HTR-8/SVneo (cell line): ENCODE measurements at regions not wholly inside any gene's neighbourhood (a gene's known extent, or its start where the extent isn't known, plus 50 kb on each side); places are given as distances from the start of the nearest gene placed in this dataset.
A peak's percentile ranks its signal among the peaks of the same experiment; 100 is the strongest.

Experiments
- DNase-seq: peaks from one replicate; pipeline ENCODE4 v3.0.0; 2011; ENCODE audit warnings: low spot score, mixed read lengths; ENCODE audit not compliant: insufficient read length
- FAIRE-seq: peaks from 2 replicates; lab custom pipeline; 2011; peaks lifted over from hg19 to GRCh38; lab: Jason Lieb, UNC

- DNase-seq (no peak), FAIRE-seq (no peak)
Measured at GRCh38 chr20:60963146-60963545, 288.9 kb upstream of the CDH4 start.

GRCh38 chr20:60964911-60965310 lies 287.1 kb upstream of the CDH4 start:
- no peak for DNase-seq
- FAIRE-seq = peak; percentile 71

GRCh38 chr20:60966031-60966430 lies 286.0 kb upstream of the CDH4 start:
- DNase-seq (no peak), FAIRE-seq (no peak)

GRCh38 chr20:60966766-60967165 lies 285.3 kb upstream of the CDH4 start:
- FAIRE-seq = no peak
- no peak for DNase-seq

DNA sequence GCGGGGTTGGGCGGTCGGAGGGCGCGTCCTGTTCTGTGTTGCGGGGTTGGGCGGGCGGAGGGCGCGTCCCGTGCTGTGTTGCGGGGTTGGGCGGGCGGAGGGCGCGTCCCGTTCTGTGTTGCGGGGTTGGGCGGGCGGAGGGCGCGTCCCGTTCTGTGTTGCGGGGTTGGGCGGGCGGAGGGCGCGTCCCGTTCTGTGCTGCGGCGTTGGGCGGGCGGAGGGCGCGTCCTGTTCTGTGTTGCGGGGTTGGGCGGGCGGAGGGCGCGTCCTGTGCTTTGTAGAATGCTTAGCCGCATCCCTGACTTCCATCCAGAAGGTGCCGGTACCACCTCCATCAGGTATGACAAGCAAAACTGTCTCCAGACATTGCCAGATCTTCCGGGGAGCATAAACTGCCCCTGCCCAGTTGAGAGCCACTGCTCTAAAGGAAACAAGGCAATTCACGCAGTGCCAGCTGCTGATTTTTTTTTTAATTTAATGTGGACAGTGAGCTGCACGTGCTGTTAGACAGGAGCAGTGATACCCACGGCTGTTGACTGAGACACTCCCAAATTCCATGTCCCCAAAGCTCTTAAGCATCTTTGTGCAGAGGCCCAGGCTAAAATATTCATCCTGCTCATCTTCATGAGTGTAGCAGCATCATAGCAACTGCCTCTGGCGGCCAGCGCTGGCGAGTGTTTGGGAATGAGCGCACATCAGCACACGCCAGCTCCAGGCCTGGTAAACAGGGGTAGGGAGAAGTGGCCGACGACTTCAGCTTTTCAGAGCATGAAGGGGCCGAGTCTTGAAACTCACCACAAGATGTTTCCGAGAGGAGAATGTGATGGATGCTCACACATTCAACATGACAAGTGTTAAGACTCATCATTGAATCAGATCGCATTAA lies 284.4 kb upstream of the CDH4 start:
- DNase-seq (no peak), FAIRE-seq (no peak)

- no peak for DNase-seq
- no peak for FAIRE-seq
Measured at GRCh38 chr20:60968853-60969720, 283.0 kb upstream of the CDH4 start.

GRCh38 chr20:60970601-60971000 lies 281.5 kb upstream of the CDH4 start:
- FAIRE-seq (no peak), DNase-seq (no peak)

- FAIRE-seq (no peak), DNase-seq (no peak)
Measured at GRCh38 chr20:60974022-60974421, 278.0 kb upstream of the CDH4 start.

DNA sequence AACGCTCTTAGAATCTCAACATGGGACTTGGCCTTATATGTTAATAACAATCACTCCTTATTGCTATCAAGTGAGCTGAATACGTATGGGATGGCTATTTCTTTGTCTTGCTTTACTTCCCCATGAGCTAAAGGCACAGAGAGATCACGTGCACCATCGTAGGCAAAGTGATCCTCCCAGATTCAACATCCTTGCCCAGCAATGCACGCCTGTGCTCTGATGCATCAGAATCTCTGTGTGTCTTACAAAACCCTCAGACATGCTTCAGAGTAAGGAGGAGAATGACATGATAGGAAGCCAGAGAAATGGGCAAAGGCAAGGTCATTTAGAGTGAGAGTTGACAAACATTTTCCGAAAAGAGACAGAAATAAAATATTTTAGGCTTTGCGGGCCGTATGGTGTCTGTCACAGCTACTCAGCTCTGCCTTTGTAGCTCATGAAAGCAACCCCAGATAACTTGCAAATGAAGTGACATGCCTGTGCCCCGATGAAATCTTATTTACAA lies 277.6 kb upstream of the CDH4 start:
- DNase-seq = no peak
- FAIRE-seq = peak; percentile 76

- no peak for FAIRE-seq
Measured at GRCh38 chr20:60976139-60976538, 275.9 kb upstream of the CDH4 start.

DNA sequence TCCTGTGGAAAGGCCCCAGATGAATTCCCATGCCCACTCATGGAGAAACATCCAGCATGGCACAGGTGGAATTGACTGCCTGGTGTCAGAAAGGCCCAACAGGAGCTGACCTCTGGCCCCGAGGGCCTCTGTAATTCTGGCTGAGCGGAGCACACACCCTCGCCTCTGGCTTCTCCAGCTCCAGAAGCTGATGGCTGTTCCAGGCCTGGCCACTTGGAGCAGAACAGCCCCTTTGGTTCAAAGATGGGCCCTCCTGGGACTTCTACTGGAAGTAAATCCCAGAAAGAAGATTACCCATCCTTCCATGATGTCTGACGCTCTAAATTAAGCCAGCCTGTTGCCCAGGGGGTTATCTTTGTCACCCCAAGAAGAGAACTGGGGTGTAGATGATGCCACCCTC lies 275.1 kb upstream of the CDH4 start:
- FAIRE-seq (no peak), DNase-seq (no peak)

More at GRCh38 chr20:60976139-60976538, 275.9 kb upstream of the CDH4 start:
- DNase-seq = no peak

DNA sequence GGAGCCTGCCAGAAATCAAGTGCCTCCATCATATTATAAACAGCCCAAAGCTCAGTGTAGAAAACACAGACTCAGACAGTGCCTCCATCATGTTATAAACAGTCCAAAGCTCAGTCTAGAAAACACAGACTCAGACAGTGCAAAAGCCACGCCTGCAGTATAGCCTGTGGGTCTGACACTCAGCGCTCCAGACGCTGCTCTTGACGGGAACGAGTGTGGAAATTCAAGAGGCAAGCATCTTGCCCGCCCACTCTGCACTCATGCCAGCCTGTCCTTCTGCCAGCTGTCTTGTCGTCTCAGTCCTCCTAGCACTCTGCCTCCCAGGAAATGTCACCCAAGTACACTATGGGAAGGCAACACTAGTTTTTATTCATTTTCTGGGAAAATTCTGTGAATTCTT lies 274.2 kb upstream of the CDH4 start:
- FAIRE-seq = no peak
- DNase-seq = no peak

DNA sequence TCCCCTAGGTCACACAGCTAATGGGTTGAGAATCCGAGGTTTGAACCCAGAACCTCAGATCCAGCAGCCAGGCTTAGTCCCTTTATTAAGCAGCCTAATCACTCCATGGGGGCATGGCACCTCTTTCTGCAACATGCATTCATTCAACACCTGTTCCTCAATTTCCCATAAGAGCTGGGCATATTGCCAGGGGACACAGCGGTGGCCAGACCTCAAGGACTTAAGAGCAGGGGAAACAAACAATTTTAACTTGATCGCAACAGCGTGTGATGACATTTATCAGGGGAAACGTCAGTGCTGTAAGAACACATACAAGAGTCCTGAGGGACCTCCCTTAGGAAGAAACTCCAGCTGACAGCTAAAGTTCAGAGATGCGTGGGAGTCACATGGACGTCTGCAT lies 267.4 kb upstream of the CDH4 start:
- DNase-seq = no peak
- no peak for FAIRE-seq

DNA sequence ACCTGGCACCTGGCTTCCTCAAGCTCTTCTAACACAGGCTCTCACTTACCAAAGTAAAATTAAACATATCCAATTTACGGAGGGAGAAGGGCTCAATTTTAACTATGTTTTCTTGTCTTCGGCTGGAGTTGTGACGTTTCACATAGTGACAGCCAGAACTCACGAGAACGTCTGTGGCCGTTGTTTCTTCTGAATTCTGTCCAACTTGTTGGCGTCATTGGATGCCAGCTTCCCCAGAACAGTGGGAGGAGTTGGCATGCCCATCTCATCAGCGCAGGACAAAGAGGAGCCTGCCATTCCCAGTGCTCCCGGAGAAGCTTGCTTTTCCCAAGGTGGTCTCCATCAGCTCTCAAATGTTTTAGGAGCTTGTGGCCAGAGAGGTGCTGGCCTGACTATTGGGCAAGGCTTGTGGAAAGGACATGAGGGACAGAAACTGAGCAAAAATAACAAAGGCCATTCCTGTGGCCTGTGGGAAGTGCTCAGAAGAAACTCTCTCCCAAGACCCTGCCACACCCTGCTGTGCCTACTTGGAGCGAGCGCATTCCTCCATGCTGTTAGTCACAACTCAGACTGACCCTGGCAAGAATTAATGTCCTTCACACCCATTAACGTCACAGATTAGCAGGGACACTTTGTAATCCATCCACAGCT lies 265.4 kb upstream of the CDH4 start:
- FAIRE-seq = no peak
- no peak for DNase-seq

- no peak for DNase-seq
- peak; percentile 54 for FAIRE-seq
Measured at GRCh38 chr20:60990061-60990460, 262.0 kb upstream of the CDH4 start.

DNA sequence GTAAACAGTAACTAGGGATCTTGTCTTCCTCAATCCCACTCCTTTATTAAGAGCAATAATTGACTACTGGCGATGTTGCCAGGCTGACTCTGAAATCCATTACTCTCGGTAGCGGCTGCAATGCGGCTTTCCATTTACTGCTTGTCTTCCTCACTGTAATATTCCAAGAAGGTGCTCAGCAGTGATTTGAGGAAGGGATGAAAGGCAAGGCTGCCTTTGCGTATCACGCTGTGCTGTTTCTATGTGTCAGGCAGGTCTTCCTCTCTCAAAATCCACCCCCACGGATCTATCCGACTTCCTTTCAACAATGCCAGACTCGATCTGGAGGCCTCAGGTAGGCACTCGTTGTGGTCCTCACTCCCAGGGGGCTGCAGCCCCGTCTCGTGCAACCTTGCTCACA lies 261.4 kb upstream of the CDH4 start:
- DNase-seq = no peak
- FAIRE-seq = peak; percentile 62

DNA sequence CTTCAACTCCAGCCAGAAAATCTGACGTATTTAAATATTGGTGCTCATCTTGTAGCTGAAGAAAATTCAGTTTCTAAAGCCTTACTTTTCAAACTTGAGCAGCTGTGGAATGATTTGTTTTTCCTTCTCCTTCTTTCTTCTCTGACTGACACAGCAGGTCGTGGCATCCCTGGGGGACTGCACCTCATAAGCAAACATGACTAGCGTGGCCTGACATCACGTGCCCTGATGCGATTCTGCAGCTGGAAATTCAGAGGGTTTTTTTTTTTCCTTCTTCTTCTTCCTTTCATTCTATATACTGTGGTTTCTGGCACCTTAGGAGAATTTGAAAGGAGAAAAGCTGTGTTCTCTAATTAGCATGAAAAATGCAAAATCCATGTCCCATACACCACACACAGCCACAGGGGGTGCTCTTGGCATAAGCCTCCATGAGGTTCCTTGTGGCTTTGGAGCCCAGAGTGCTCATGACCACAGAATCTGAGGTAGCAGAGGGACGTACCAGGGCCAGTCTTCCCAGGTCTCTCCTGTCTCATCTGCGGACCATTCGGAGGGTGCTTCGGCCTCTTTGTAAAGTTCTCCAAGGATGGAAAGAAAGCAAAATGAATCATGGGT lies 258.5 kb upstream of the CDH4 start:
- no peak for FAIRE-seq
- DNase-seq = no peak

GRCh38 chr20:60999250-60999649 lies 252.8 kb upstream of the CDH4 start:
- DNase-seq (no peak), FAIRE-seq (no peak)

GRCh38 chr20:61002090-61002489 lies 250.0 kb upstream of the CDH4 start:
- DNase-seq = no peak
- FAIRE-seq = no peak

- DNase-seq (no peak), FAIRE-seq (no peak)
Measured at GRCh38 chr20:61014491-61014890, 237.6 kb upstream of the CDH4 start.
